ENCODE measurements at regions not wholly inside any gene's neighbourhood (a gene's known extent, or its start where the extent isn't known, plus 50 kb on each side); places are given as distances from the start of the nearest gene placed in this dataset.

DNA sequence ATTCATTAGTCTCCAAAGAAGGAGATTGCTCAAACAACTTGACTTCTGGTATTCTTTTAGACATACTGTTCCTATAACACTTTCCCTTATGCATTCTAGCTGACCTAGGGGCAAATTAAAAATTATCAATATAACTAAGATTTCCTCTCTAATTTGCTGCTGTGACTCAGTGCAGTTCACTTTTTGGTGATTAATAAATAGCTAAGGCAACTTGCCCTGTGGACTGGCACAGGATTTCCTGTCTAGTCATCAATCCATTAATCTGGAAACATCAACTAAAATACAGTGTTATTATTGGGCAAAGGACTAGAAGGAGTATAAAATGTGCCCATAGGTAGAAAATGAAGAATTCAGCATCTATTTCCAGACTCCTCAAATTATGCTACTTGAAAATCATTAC is 83.5 kb upstream of the SERPINE2 start (continued):
- TF ChIP-seq, protein P1, sequence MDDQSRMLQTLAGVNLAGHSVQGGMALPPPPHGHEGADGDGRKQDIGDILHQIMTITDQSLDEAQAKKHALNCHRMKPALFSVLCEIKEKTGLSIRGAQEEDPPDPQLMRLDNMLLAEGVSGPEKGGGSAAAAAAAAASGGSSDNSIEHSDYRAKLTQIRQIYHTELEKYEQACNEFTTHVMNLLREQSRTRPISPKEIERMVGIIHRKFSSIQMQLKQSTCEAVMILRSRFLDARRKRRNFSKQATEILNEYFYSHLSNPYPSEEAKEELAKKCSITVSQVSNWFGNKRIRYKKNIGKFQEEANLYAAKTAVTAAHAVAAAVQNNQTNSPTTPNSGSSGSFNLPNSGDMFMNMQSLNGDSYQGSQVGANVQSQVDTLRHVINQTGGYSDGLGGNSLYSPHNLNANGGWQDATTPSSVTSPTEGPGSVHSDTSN (IDR thresholded peaks at IDR 0.05; ENCODE audit: insufficient replicate concordance, low read depth, low read length): no peak
- TF ChIP-seq SIX5 (IDR thresholded peaks at IDR 0.05; ENCODE audit: low read depth, low read length, severe bottlenecking): no peak
- no peak for TF ChIP-seq CEBPB (IDR thresholded peaks at IDR 0.05; ENCODE audit: borderline replicate concordance in 1 of 2, low read depth in 2 of 2, low read length in 2 of 2)
- no peak for TF ChIP-seq RBBP5 (conservative IDR thresholded peaks at IDR 0.05)
- TF ChIP-seq, protein P2, sequence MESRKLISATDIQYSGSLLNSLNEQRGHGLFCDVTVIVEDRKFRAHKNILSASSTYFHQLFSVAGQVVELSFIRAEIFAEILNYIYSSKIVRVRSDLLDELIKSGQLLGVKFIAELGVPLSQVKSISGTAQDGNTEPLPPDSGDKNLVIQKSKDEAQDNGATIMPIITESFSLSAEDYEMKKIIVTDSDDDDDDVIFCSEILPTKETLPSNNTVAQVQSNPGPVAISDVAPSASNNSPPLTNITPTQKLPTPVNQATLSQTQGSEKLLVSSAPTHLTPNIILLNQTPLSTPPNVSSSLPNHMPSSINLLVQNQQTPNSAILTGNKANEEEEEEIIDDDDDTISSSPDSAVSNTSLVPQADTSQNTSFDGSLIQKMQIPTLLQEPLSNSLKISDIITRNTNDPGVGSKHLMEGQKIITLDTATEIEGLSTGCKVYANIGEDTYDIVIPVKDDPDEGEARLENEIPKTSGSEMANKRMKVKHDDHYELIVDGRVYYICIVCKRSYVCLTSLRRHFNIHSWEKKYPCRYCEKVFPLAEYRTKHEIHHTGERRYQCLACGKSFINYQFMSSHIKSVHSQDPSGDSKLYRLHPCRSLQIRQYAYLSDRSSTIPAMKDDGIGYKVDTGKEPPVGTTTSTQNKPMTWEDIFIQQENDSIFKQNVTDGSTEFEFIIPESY (IDR thresholded peaks at IDR 0.05): no peak
- TF ChIP-seq MXI1 (IDR thresholded peaks at IDR 0.05; ENCODE audit: low read depth, low read length): no peak

GRCh38 chr2:224121406-224122067 is 82.5 kb upstream of the SERPINE2 start:
- WGBS (ENCODE audit: insufficient coverage, insufficient replicate concordance, low lambda C conversion rate, missing lambda C conversion rate): 37% methylated on average over 4 of the region's 4 CpGs
- in situ Hi-C loops (cut with MboI) (no loop called here), intact Hi-C loops (cut with micrococcal nuclease; ENCODE audit: unreplicated experiment) (no loop called here)
- Histone ChIP-seq H3K4me1 (ENCODE audit: control insufficient read depth, insufficient read depth, low read length) (no peaks in the 10 kb centered on the region), H2AFZ (ENCODE audit: control insufficient read depth, low read depth, low read length) (no peak overlapping the region), H3K79me2 (ENCODE audit: control insufficient read depth, insufficient read depth, low read length) (no peaks in the 10 kb centered on the region), H3K36me3 (ENCODE audit: control insufficient read depth in 2 of 2, insufficient read depth in 2 of 2, low read length in 1 of 2) (no peaks in the 10 kb centered on the region), H3K9me3 (replicated peaks; ENCODE audit: control insufficient read depth, insufficient read depth, low read length) (no peaks in the 10 kb centered on the region; the same call in 2 of the 3 replicates), H3K4me2 (ENCODE audit: control insufficient read depth, insufficient read depth) (no peak overlapping the region), H4K20me1 (ENCODE audit: control insufficient read depth, insufficient read depth) (no peaks in the 10 kb centered on the region), H3K4me3 (no peak overlapping the region), H3K9ac (ENCODE audit: control insufficient read depth, insufficient read depth, low read length) (no peak overlapping the region), H3K27ac (ENCODE audit: control insufficient read depth, insufficient read depth) (no peak overlapping the region), H3K27me3 (replicated peaks in 1 of 2; ENCODE audit: control insufficient read depth in 2 of 2, insufficient read depth in 2 of 2, low read length in 1 of 2) (no peaks in the 10 kb centered on the region)
- BruUV-seq (replicated peaks): no TSS peak
- DNase-seq (ENCODE audit: low read depth, low spot score) (no peak), ATAC-seq (no peak), FAIRE-seq (no peak)
- SMC1A ChIA-PET (ENCODE audit: uncharacterized antibody, unreplicated experiment): no interaction called here
- POLR2A ChIA-PET: no interaction called here
- CTCF ChIA-PET: no interaction called here
- RAD21 ChIA-PET (ENCODE audit: unreplicated experiment): no interaction called here
- TF ChIP-seq ETV6 (conservative IDR thresholded peaks at IDR 0.05 in 1 of 2, IDR thresholded peaks at IDR 0.05 in 1 of 2; ENCODE audit: borderline replicate concordance in 1 of 2, low read depth in 1 of 2): no peak
- no peak for TF ChIP-seq POU2F2 (IDR thresholded peaks at IDR 0.05; ENCODE audit: borderline replicate concordance, low read depth, low read length)
- TF ChIP-seq TCF12 (IDR thresholded peaks at IDR 0.05; ENCODE audit: low read depth, low read length): no peak
- TF ChIP-seq ATF2 (IDR thresholded peaks at IDR 0.05; ENCODE audit: low read length): no peak
- no peak for TF ChIP-seq REST (IDR thresholded peaks at IDR 0.05; ENCODE audit: low read depth, low read length)
- no peak for TF ChIP-seq FOXM1 (IDR thresholded peaks at IDR 0.05; ENCODE audit: low read depth, low read length)
- TF ChIP-seq NFXL1 (IDR thresholded peaks at IDR 0.05; ENCODE audit: borderline replicate concordance): no peak
- no peak for TF ChIP-seq SUPT20H (IDR thresholded peaks at IDR 0.05; ENCODE audit: borderline replicate concordance, control insufficient read depth, low read depth, low read length)

All from GM12878 (cell line).